HG03571 (cell line): ENCODE measurements at regions not wholly inside any gene's neighbourhood (a gene's known extent, or its start where the extent isn't known, plus 50 kb on each side); places are given as distances from the start of the nearest gene placed in this dataset.
"Not testable (repeated sequence)": the region's sequence is repeated elsewhere in the genome, so short reads cannot be mapped to it uniquely, and the experiment has no call there.

Experiments used
- ATAC-seq: cut with Tn5 transposase; IDR thresholded peaks from one replicate; pipeline ENCODE4 v1.9.1; 2021; ENCODE audit not compliant: unreplicated experiment

DNA sequence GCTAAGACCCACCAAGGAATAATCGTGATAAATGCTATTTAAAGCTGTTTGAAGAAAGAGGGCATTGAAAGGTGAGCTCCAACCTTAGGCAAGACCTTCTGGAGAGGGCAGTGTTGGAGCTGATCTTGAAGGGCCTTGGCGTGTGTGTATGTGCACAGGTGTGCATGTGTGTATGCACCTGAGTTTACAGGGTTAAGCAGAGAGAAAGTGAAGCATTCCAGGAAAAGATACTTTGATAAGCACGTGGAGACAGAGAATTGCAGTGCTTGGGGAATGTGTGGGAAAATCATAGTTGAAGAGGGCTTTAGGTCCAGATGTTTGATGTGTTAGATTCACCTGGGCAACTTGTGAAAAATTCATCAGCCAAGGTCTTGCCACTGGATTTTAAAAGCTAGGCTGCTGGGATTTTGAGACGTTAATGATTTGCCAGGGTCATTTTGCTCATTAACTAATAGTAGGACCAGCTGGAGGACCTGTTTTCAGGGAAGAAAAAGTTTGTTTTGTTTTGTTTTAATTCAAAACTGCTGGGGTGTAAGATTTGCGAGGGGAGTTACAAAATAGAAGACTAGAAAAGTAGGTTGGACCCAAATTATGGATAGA, 78.3 kb upstream of the ANKRD55 start:
- ATAC-seq = no peak

DNA sequence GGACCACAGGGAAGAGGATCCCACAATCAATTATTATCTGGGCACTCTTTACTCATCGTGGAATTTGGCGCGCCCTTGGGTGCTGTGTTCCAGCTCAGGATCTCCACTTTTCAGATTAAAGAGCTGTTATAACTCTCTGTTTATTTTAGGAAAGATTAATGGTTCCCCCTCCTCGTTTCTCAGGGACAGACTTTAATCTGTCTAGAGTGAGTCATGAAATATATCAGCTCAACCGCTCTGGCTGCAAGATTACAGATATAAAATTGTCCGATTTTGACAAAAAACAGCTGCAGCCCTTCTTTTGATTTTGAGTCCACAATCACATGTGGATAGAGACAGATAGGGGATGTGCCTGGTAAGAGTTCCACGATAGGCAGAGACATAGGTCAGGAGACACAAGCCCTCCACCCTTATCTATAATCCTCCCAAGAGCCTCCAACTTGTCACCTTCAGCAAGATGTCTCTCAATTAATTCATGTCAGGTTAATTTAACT, 77.6 kb upstream of the ANKRD55 start:
- no peak for ATAC-seq

DNA sequence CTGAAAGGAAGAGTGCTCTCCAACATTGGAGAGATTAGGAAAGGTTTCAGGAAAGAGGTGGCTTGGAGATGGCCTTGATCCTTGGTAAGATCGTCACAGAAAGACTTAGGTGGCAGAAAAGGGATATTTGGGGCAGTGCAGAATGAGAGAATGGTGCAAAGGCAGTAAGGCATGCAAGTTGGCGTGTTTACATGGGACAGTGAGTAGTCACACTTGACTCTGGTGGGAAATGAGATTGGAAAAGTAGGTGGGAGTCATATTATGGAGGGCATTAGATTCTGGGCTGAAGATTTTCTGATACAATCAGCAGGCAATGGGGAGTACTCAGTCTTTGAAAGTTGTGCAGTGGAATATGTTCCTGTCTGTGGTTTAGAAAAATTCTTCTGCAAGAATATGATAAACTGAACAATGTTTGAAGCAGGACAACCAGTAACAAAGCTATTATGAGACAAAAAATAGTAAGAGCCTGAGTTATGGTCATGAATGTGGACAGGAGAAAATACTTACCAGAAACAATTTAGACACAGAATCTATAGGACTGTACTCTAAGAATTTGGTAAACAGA, 76.2 kb upstream of the ANKRD55 start:
- no peak for ATAC-seq

DNA sequence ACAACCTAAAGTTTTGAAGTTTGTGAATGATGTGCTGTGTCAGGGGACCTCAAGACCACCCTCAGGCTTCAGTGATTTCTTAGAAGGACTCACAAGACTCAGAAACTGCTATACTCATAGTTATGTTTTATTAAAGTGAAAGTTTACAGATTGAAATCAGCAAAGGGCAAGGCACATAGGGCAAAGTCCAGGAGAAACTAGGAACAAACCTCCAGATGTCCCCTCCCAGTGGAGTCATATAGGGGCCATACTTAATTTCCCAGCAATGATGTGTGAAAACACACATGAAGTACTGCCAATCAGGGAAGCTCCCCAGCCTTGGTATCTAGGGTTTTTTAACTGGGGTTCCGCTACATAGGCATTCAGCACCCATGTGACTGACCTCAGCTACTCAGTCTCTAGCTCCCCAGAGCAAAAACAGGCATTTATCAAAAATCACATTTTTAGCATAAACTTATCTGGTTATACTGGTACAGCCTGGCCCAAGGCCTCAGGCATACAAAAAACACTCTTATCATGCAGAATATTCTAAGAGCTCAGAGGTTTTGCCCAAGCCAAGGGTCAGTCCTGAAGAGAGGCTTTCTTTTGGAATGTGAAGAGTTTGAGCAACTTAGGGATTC, 74.7 kb upstream of the ANKRD55 start:
- no peak for ATAC-seq

DNA sequence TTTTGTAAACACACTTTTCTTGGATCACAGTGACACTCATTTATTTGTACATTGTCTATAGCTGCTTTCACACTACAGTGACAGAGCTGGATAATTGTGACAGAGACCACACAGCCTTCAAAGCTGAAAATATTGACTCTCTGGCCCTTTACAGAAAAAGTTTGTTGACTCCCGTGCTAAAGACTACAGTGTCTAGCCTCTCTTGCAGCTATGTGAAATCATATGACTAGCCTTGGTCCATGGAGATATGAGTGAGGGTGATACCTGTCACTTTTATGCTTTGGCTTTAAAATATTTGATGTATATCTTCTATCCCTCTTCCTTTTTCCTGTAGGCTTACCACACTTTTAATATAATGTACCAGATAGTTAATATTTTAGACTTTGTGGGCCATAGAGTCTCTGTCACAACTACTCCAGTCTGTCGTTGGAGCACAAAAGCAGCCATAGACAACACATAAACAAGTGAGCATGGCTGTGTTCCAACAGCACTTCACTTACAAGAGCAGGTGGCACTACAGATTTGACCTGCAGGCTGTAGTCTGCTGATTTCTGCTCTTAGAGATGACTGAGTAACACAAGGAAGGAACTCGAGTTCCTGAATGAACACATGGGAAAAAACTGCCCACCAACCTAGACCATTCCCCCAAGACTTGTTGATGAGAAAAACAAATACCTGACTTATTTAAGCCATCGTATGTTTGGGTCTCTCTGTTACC, 73.5 kb upstream of the ANKRD55 start:
- ATAC-seq = no peak

DNA sequence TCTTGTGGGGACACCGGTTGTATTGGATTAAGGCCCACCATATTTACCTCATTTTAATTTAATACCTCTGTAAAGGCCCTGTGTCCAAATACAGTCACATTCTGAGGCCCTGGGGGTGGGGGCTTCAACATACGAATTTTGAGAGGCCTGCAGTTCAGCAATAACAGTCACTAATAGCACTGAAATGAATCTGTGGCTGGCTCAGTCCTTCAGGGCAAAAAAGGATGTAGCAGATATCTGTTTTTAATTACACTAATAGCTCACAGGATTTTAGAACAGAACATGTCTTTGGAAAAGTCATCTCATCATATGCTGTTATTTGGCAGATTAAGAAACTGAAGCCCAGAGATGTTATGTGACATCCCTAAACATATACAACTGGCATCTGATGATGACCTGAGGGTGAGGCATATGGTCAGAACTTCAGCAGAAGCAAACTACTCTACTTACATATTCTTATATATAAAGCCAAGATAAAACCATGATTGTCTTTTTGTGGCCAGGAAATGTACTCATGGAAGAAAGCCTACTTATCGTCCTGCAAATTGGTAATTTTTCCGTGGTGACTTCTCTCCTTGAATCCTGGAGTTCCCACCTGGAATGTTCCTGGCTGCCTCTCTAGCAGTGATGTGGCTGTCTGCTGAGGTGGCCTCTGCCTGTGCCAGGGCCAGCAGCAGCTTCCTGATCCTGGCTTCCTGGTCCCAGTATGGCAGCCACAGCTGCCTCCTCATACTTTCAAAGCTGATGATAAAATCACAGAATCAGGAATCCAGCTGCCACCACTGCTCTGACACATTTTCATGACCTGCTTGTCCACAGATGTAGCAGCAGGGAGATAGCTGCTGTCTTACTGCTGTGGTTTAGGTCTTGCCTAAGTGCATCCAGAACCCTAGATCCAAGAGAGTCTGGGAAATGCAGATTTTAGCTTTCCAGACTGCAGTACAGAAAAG, 72.1 kb upstream of the ANKRD55 start:
- ATAC-seq = no peak

DNA sequence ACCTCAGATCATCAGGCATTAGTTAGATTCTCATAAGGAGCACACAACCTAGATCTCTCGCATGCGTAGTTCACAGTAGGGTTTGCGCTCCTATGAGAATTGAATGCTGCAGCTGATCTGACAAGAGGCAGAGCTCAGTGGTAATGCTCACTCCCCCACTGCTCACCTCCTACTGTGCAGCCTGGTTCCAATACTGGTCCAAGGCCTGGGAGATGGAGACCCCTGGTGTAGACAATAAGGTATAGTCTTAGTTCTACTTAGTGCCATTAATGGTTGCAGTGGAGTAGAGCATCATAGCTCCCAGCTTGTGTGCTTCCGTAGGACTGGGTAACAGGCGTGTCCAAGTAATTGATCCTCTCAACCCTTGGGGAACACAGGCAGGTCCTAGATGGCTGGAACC, 70.4 kb upstream of the ANKRD55 start:
- no peak for ATAC-seq

DNA sequence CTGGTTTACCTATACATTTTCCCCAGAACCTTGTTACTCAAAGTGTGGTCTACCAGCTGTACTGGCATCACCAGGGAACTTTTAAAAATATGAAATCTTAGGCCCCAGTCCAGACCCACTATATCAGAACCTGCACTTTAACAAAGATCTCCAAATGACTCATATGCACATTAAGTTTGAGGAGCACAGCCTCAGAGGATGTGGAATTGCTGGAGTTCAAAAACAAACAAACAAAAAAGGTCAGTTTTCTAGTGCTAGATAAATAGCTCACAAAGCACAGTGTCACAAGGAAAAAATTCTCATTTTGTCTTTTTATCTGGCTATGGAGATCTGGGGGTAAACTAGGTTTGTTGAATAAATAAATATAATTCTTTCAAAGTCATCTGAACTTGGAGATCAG, 68.9 kb upstream of the ANKRD55 start:
- no peak for ATAC-seq

DNA sequence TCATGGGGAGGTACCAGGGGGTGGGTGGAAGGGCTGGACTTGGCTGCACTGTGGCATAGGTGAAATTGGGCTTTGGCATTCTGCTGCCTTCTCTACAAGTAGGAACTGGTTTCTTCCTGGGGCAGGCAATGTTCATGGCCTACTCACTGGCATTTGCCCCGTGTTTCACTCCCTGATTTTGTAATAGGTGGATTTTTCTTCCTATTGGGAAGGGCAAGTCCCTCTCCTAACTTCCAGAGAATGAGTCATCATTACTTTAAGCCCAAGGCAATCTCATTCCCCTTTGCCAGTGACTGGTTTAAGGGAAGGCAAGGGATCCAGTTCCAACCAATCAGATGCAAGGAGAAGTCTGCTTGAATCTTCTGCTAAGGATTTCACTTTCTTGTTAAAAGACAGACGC, 67.9 kb upstream of the ANKRD55 start:
- no peak for ATAC-seq

DNA sequence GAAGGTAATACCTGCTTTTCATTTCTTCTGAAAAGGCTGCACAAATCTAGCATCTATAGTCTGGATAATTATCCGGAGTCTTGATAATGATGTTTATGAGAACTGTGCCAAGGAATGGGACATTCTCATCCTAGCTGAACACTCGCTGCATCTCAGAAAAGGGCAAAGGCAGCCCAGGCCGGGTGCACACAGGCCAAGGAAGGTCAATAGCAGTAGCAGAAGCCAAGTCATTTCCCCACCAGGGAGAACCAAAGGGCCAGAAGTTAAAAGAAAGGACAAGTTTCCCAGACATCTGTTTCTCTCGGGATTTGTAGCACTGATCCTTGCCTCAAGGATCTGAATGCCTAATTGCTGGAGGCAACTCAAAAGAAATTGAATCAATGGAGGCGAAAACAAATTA, 66.1 kb upstream of the ANKRD55 start:
- no peak for ATAC-seq

DNA sequence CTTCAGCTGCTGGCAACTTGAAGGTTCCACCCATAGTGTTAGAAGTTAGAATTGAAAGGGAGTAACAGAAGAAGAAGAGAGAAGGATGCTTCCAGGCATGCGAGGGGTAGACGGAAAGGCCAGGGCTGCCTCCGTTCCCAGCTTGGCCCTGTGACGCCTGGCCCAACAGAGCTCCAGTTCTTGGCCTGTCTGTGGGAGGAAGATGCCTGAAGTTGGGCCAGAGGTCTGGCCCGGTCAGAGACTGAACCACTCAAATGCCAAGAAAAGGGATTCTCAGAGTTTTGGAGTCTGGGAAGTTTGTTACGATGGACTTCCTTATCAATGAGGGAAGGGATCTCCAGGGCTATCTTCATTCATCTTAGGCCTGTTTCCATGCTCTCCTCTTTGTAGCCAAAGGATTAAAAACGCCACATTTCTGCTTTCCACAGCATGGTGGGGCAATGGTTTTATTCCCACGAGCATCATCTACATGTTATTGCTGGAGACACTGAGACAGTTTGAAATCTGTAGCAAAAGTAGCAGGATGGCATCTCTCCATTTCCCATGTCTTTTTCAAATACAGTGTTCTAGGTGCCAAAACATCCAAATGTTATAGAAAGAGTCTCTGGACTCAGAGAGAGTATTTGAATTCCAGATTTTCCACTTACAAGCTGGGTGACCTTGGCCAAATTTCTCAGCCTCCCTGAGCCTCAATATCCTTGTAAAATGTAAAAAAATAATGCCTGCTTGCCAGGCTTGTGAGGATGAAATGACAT, 65.4 kb upstream of the ANKRD55 start:
- ATAC-seq = no peak

DNA sequence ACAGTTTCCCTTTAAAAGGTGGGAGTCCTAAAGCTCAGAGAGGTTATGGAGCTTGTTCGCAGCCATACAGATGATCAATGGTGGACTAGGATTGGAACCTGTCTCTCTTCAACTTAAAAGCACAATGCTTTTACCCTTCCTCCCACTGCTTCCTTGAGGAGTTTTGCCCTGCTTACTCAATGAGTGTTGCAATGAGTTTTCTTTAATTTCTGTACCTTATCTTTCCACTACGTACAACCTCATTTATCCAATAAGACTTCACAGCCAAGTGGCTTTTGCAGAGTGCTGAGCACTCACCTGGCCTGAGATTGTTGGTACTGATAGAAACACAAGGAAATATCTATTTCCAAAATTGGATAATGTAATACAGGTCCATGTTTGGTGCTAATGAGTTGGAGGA, 64.7 kb upstream of the ANKRD55 start:
- no peak for ATAC-seq

DNA sequence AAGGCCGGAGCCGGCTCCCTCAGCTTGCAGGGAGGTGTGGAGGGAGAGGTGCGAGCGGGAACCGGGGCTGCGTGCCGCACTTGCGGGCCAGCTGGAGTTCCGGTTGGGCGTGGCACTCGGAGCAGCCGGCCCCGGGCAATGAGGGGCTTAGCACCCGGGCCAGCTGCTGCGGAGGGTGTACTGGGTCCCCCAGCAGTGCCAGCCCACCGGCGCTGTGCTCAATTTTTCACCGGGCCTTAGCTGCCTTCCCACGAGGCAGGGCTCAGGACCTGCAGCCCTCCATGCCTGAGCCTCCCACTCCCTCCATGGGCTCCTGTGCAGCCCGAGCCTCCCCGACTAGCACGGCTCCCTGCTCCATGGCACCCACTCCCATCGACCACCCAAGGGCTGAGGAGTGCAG, 62.2 kb upstream of the ANKRD55 start:
- not testable (repeated sequence) for ATAC-seq

DNA sequence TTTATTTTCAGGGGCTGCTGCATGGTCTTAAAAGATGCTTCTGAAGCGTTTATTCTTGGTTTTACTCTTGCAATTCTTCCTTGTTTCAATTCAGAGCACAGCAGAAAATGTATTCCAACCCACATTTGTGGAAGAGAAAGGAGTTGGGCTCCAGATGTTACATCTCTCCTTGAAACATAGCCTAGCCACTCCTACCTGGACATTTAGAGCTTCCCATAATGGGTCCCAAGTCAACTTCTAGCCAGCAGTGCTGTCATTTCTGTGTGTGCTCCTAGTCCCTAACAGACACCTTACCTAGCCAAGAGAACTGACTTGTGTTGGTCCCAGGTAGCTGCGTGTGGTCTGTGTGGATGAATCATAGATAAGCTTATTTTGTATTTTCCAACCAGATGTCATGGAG, 61.2 kb upstream of the ANKRD55 start:
- no peak for ATAC-seq

DNA sequence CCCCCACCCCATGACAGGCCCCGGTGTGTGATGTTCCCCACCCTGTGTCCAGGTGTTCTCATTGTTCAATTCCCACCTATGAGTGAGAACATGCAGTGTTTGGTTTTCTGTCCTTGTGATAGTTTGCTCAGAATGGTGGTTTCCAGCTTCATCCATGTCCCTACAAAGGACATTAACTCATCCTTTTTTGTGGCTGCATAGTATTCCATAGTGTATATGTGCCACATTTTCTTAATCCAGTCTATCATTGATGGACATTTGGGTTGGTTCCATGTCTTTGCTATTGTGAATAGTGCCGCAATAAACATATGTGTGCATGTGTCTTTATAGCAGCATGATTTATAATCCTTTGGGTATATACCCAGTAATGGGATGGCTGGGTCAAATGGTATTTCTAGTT, 59.7 kb upstream of the ANKRD55 start:
- ATAC-seq = not testable (repeated sequence)

DNA sequence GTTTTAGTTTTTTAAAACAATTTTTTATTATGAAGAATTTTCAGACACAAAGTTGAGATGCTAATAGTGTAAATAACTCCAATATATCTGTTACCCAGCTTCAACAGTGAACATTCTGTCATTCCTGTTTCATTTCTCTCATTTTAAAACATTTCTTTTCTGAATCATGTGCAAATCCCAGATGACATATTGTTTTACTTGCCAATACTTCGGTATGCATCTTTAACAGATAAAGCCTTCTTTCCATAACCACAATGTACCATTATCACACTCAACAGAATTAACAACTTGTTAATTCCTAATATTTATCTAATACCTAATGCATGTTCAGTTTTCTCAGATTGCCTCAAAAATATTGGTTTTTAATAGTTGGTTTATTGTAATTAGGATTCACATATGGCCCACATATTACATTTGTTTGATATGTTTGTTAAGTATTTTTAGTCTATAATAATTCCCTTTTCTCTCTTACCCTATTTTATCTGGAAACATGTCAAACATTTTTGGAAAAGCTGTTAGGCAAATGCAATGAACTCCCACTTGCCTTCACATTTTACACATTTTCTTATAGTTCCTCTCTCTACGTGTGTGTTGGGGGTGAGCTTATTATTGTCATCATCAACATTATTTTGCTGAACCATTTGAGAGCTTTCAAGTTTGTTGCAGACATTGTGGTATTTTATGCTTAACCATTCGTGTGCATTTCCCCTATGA, 58.7 kb upstream of the ANKRD55 start:
- no peak for ATAC-seq

DNA sequence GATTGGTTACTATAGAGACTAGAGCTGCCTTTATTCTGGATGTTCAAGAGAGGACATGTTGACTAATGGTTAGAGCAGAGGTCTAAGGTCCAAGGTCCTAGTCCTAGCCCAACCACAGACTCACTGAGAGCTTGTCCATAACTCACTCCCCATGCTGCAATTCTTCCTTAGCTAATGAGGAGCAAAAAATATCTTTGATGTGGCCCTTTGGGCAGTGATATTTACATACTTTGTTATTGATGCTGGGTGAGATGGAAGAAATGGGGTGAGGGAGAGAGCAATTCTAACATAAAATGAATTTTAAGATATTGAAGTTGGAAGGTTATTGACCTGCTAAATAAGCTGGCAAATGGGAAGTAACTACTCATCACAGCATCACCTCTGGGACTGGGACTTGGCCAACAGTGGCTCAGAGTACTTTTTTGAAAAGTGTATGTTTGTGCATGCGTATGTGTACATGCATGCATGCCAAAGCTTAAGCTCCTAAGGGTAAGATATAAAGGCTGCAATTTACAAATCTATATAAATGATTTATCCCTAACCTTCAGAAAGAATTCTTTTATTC, 58.0 kb upstream of the ANKRD55 start:
- no peak for ATAC-seq

DNA sequence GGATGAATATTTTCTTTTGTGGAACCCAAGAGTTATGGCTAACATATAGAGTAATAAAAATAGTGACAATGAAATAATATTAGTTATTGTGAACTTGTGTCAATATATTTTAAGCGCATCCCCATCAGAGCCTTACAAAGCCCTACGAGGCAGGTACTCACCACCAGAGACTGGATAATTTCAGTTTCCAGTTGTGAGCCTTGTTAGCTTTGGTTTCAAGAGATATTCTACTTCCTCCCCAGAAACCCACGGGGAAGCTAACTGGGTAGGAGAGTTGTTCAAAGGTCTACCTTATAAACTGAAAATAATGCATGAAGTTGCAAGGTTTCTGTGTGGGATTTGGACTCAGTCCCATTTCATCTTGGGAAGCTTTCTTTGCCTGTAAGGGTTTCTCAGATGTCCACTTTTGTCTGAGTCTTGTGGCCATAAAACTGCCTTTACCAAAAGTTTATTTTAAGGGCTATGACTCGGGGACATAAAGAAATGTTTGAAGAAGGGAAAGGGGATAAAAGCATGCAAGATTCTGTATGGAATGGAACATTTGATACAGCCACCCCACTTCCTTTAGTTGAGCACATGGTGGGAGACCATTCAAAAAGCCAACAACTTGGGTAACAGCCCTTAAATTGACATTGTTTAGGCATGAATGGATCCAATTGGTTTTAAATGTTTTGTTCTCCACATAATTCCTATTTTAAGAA, 57.4 kb upstream of the ANKRD55 start:
- no peak for ATAC-seq

DNA sequence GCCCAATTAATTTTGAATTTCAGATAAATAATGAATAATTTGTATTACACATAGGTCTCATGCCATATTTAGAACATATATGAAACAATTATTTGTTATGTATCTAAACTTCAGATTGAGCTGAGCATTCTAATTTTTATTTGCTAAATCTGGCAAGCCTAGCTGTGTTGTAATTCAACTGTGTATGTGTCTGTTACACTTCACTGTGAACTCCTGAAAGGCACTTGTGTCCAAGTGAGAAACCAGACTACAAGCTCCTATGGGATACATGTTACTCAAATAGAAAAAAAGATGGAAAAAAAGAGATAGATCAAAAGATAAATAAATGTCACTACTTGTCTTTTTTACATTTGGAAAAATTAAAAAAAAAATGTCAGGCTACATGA, 56.5 kb upstream of the ANKRD55 start:
- no peak for ATAC-seq
